ENCODE measurements at regions not wholly inside any gene's neighbourhood (a gene's known extent, or its start where the extent isn't known, plus 50 kb on each side); places are given as distances from the start of the nearest gene placed in this dataset.

DNA sequence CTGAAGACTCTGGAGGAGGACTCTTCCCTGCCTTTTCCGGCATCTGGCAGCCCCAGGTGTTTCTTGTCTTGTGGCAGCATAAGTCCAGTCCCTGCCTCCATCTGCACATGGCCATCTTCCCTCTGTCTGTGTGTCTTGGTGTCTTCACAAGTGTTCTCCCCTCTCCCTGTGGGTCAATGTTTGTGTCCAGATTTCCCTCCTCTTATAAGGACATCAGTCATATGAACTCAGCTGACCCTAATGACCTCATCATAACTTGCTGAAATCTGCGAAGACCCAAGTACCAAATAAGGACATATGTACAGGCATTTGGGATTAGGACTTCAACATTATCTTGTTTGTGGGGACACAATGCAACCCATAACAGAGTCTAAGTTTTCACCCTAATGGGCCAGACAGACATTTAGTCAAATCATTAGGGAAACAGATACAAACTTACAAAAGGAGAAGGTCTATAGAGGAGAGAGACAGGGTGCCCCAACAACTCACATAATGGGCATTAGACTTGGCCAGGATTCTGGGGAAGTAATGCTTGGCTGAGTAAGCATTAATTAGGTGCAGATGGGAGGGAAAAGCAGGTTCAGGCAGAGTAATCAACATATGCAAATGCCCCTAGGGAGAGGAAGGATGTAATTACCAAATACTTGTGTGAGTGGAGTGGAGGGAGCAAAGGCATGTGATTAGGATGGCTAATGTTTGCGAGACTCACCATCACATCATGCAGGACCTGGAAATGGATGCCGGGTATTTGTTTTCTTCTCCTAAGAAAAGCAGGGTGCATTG lies 372.8 kb upstream of the TBL1XR1 start:
- TF ChIP-seq CTCF (IDR thresholded peaks at IDR 0.05) = no peak
- Histone ChIP-seq H3K9me3 (no peaks in the 10 kb centered on the region), H3K4me1 (no peaks in the 10 kb centered on the region), H3K27ac (no peak overlapping the region), H3K36me3 (ENCODE audit: insufficient read depth in 1 of 2, low read depth in 1 of 2) (no peaks in the 10 kb centered on the region), H3K4me3 (no peak overlapping the region), H3K27me3 (ENCODE audit: insufficient read depth in 3 of 3, low read length in 2 of 3) (peaks cover 0 to 1% (median 0%) of the 10 kb centered on the region in 3 donors)
- ATAC-seq (no peak), DNase-seq (no peak)
- intact Hi-C loops (cut with DNase I) = no loop called here
- 60 to 72% (median 70%) methylated on average over 4 of the region's 4 CpGs for WGBS, 3 donors

- Histone ChIP-seq H3K4me1 (no peaks in the 10 kb centered on the region), H3K36me3 (ENCODE audit: insufficient read depth in 1 of 2, low read depth in 1 of 2) (no peaks in the 10 kb centered on the region), H3K27me3 (ENCODE audit: insufficient read depth in 3 of 3, low read length in 2 of 3) (peaks cover 0 to 1% (median 0%) of the 10 kb centered on the region in 3 donors), H3K9me3 (no peaks in the 10 kb centered on the region), H3K4me3 (no peak overlapping the region), H3K27ac (no peak overlapping the region)
- WGBS, 3 donors = 61 to 65% (median 63%) methylated on average over 1 of the region's 1 CpG
- no peak for DNase-seq
- TF ChIP-seq CTCF (IDR thresholded peaks at IDR 0.05) = no peak
- no peak for ATAC-seq
- intact Hi-C loops (cut with DNase I) = no loop called here
Observed at GRCh38 chr3:177571271-177571943, 374.1 kb upstream of the TBL1XR1 start.

- Histone ChIP-seq H3K27ac (no peak overlapping the region), H3K4me1 (no peaks in the 10 kb centered on the region), H3K9me3 (no peaks in the 10 kb centered on the region), H3K27me3 (ENCODE audit: insufficient read depth in 3 of 3, low read length in 2 of 3) (peaks cover 0 to 1% (median 0%) of the 10 kb centered on the region in 3 donors), H3K36me3 (ENCODE audit: insufficient read depth in 1 of 2, low read depth in 1 of 2) (no peaks in the 10 kb centered on the region), H3K4me3 (no peak overlapping the region)
- TF ChIP-seq CTCF (IDR thresholded peaks at IDR 0.05) = no peak
- intact Hi-C loops (cut with DNase I) = no loop called here
- 51 to 74% (median 64%) methylated on average over 3 of the region's 3 CpGs for WGBS, 3 donors
- no peak for DNase-seq
- no peak for ATAC-seq
Observed at GRCh38 chr3:177571944-177572315, 374.6 kb upstream of the TBL1XR1 start.

GRCh38 chr3:177574222-177574856 lies 377.1 kb upstream of the TBL1XR1 start:
- no peak overlapping the region for H3K4me3 ChIP-seq
- no peaks in the 10 kb centered on the region for H3K9me3 ChIP-seq
- ATAC-seq (no peak), DNase-seq (no peak)
- H3K36me3 ChIP-seq (ENCODE audit: insufficient read depth in 1 of 2, low read depth in 1 of 2) = no peaks in the 10 kb centered on the region
- H3K4me1 ChIP-seq = no peaks in the 10 kb centered on the region
- intact Hi-C loops (cut with DNase I) = no loop called here
- peaks cover 0 to 1% (median 0%) of the 10 kb centered on the region in 3 donors for H3K27me3 ChIP-seq (ENCODE audit: insufficient read depth in 3 of 3, low read length in 2 of 3)
- TF ChIP-seq CTCF (IDR thresholded peaks at IDR 0.05) = no peak
- 80 to 85% (median 80%) methylated on average over 7 of the region's 7 CpGs for WGBS, 3 donors
- H3K27ac ChIP-seq = no peak overlapping the region
